Liver (tissue), 8 donors: ENCODE measurements at regions not wholly inside any gene's neighbourhood (a gene's known extent, or its start where the extent isn't known, plus 50 kb on each side); places are given as distances from the start of the nearest gene placed in this dataset.

Experiments used
- DNase-seq: peaks from one replicate; pipeline ENCODE4 v3.0.0-alpha.2; 2017; ENCODE audit warnings: low spot score
- H3K27ac ChIP-seq, 2 donors: one replicate each; pipeline ENCODE4 v1.7.0; 2013; ENCODE audit warnings: inconsistent platforms in 2 of 2, low read length in 2 of 2, control low read depth in 1 of 2, low read depth in 1 of 2, mild to moderate bottlenecking in 1 of 2
- H3K27me3 ChIP-seq, 4 donors: one replicate each; pipeline versions ENCODE4 v1.6.1 to v1.7.0; 2013; ENCODE audit warnings: low read length in 3 of 4, inconsistent platforms in 1 of 4, mild to moderate bottlenecking in 1 of 4, moderate library complexity in 1 of 4; ENCODE audit not compliant: control insufficient read depth in 4 of 4, insufficient read depth in 4 of 4
- H3K36me3 ChIP-seq, 4 donors: one replicate each; pipeline versions ENCODE4 v1.6.1 to v1.7.0; 2013; ENCODE audit warnings: low read length in 3 of 4, mild to moderate bottlenecking in 3 of 4, low read depth in 1 of 4, moderate library complexity in 1 of 4; ENCODE audit not compliant: control insufficient read depth in 4 of 4, insufficient read depth in 3 of 4
- H3K4me1 ChIP-seq, 4 donors: one replicate each; pipeline versions ENCODE4 v1.6.1 to v1.7.0; 2013; ENCODE audit warnings: low read length in 3 of 4, mild to moderate bottlenecking in 3 of 4, moderate library complexity in 1 of 4; ENCODE audit not compliant: control insufficient read depth in 4 of 4, insufficient read depth in 4 of 4
- H3K4me3 ChIP-seq, 3 donors: one replicate each; pipeline versions ENCODE4 v1.6.1 to v1.7.0; 2013; ENCODE audit warnings: low read length in 3 of 3, control low read depth in 1 of 3, low read depth in 1 of 3, mild to moderate bottlenecking in 1 of 3
- H3K9ac ChIP-seq, 2 donors: one replicate each; pipeline ENCODE4 v1.7.0; 2013; ENCODE audit warnings: low read length in 2 of 2, mild to moderate bottlenecking in 2 of 2, moderate library complexity in 2 of 2, control low read depth in 1 of 2, low read depth in 1 of 2
- H3K9me3 ChIP-seq, 4 donors: one replicate each; pipeline versions ENCODE4 v1.6.1 to v1.7.0; 2013; ENCODE audit warnings: low read length in 3 of 4; ENCODE audit not compliant: control insufficient read depth in 4 of 4
- ATF3 ChIP-seq: IDR thresholded peaks from 2 replicates; pipeline ENCODE4 v1.6.1; 2016; ENCODE audit warnings: antibody characterized with exemption
- CTCF ChIP-seq: fragments of 150-350 bp; IDR thresholded peaks from 2 replicates; pipeline ENCODE4 v1.5.1; 2017; ENCODE audit warnings: improper control_type of control experiment, low read depth, low read length; ENCODE audit not compliant: missing input control
- EGR1 ChIP-seq, 2 donors: IDR thresholded peaks; 2 replicates each; pipeline ENCODE4 v1.6.1; 2016 to 2018; ENCODE audit warnings: antibody characterized with exemption in 2 of 2, low read depth in 2 of 2
- FOXA1 ChIP-seq: IDR thresholded peaks from 2 replicates; pipeline ENCODE4 v1.6.1; 2016; ENCODE audit warnings: antibody characterized with exemption
- FOXA2 ChIP-seq: IDR thresholded peaks from 2 replicates; pipeline ENCODE4 v1.6.1; 2016; ENCODE audit warnings: antibody characterized with exemption
- GABPA ChIP-seq, 2 donors: IDR thresholded peaks in 1 of 2; conservative IDR thresholded peaks in 1 of 2; 2 replicates each; pipeline ENCODE4 v1.6.1; 2016; ENCODE audit warnings: antibody characterized with exemption in 2 of 2, mild to moderate bottlenecking in 1 of 2, moderate library complexity in 1 of 2
- HNF4G ChIP-seq: IDR thresholded peaks from 2 replicates; pipeline ENCODE4 v1.6.1; 2016; ENCODE audit warnings: antibody characterized with exemption
- MAX ChIP-seq: IDR thresholded peaks from 2 replicates; pipeline ENCODE4 v1.6.1; 2016; ENCODE audit warnings: antibody characterized with exemption
- NR2F2 ChIP-seq: IDR thresholded peaks from 2 replicates; pipeline ENCODE4 v1.6.1; 2016; ENCODE audit warnings: antibody characterized with exemption
- RAD21 ChIP-seq, 2 donors: IDR thresholded peaks; 2 replicates each; pipeline ENCODE4 v1.6.1; 2016; ENCODE audit warnings: antibody characterized with exemption in 2 of 2, mild to moderate bottlenecking in 2 of 2
- REST ChIP-seq: IDR thresholded peaks from 2 replicates; pipeline ENCODE4 v1.6.1; 2016; ENCODE audit warnings: antibody characterized with exemption, mild to moderate bottlenecking
- SP1 ChIP-seq: IDR thresholded peaks from 2 replicates; pipeline ENCODE4 v1.6.1; 2018; ENCODE audit warnings: antibody characterized with exemption, mild to moderate bottlenecking
- TAF1 ChIP-seq: conservative IDR thresholded peaks from 2 replicates; pipeline ENCODE4 v1.6.1; 2016; ENCODE audit warnings: antibody characterized with exemption, mild to moderate bottlenecking
- YY1 ChIP-seq: IDR thresholded peaks from 2 replicates; pipeline ENCODE4 v1.6.1; 2016; ENCODE audit warnings: antibody characterized with exemption, mild to moderate bottlenecking
- ZBTB33 ChIP-seq: IDR thresholded peaks from 2 replicates; pipeline ENCODE4 v1.6.1; 2016; ENCODE audit warnings: antibody characterized with exemption
- WGBS: extraction: QIAGEN DNeasy Blood & Tissue Kit; methylation state at CpG from one replicate; pipeline ENCODE4 v1.1.7; 2013; 5-methylcytosine and 5-hydroxymethylcytosine counted together
- donor health status: healthy.
- donor health status: healthy.
- donor health status: healthy.
- donor health status: healthy.
- donor health status: healthy.

GRCh38 chr4:71974681-71975080 lies 57.1 kb upstream of the NPFFR2 start:
- no peaks in the 10 kb centered on the region for H3K9me3 ChIP-seq
- no peaks in the 10 kb centered on the region for H3K36me3 ChIP-seq
- no peak overlapping the region for H3K4me3 ChIP-seq
- H3K27ac ChIP-seq = no peak overlapping the region
- WGBS = 91% methylated on average over 4 of the region's 4 CpGs
- H3K4me1 ChIP-seq = peaks cover 0 to 3% (median 0%) of the 10 kb centered on the region in 4 donors
- no peaks in the 10 kb centered on the region for H3K27me3 ChIP-seq
- no peak overlapping the region for H3K9ac ChIP-seq
- no peak for DNase-seq
- TF ChIP-seq REST (no peak), FOXA1 (no peak), EGR1 (IDR thresholded peaks at IDR 0.05; ENCODE audit: low read depth in 2 of 2) (no peak), YY1 (no peak), SP1 (no peak), NR2F2 (no peak), GABPA (IDR thresholded peaks at IDR 0.05 in 1 of 2, conservative IDR thresholded peaks at IDR 0.05 in 1 of 2) (no peak), ZBTB33 (no peak), RAD21 (IDR thresholded peaks at IDR 0.05) (no peak), MAX (no peak), CTCF (no peak), TAF1 (no peak), HNF4G (no peak), FOXA2 (no peak)

- Histone ChIP-seq H3K27ac (no peak overlapping the region), H3K36me3 (no peaks in the 10 kb centered on the region), H3K4me1 (peaks cover 0 to 3% (median 0%) of the 10 kb centered on the region in 4 donors), H3K9me3 (no peaks in the 10 kb centered on the region), H3K9ac (no peak overlapping the region), H3K27me3 (no peaks in the 10 kb centered on the region), H3K4me3 (no peak overlapping the region)
- no peak for DNase-seq
- no peak for TF ChIP-seq GABPA (IDR thresholded peaks at IDR 0.05 in 1 of 2, conservative IDR thresholded peaks at IDR 0.05 in 1 of 2)
- TF ChIP-seq ATF3 = no peak
- no peak for TF ChIP-seq FOXA1
Measured at GRCh38 chr4:71976523-71976922, 55.3 kb upstream of the NPFFR2 start.
